GM13977 (cell line): ENCODE measurements at regions not wholly inside any gene's neighbourhood (a gene's known extent, or its start where the extent isn't known, plus 50 kb on each side); places are given as distances from the start of the nearest gene placed in this dataset.
"Not testable (repeated sequence)": the region's sequence is repeated elsewhere in the genome, so short reads cannot be mapped to it uniquely, and the experiment has no call there.

Experiments
- DNase-seq: peaks from one replicate; pipeline ENCODE4 v3.0.0; 2012; ENCODE audit warnings: low spot score
- in situ Hi-C: fragments of 300-500 bp; cut with MboI; formaldehyde crosslinking; loops from one replicate; pipeline ENCODE4 v1.12.0; 2022; ENCODE audit warnings: low sequenced_read_pairs, low pct_unique_long_range_greater_than_20kb, mixed read lengths, inconsistent platforms; ENCODE audit not compliant: unreplicated experiment
- TF ChIP-seq, protein P1 (sequence below): IDR thresholded peaks from 2 replicates; pipeline ENCODE4 v1.5.1; 2012; ENCODE audit warnings: mild to moderate bottlenecking, control low read depth; ENCODE audit not compliant: insufficient read depth; ENCODE audit errors: extremely low read depth, missing control alignments

DNA sequence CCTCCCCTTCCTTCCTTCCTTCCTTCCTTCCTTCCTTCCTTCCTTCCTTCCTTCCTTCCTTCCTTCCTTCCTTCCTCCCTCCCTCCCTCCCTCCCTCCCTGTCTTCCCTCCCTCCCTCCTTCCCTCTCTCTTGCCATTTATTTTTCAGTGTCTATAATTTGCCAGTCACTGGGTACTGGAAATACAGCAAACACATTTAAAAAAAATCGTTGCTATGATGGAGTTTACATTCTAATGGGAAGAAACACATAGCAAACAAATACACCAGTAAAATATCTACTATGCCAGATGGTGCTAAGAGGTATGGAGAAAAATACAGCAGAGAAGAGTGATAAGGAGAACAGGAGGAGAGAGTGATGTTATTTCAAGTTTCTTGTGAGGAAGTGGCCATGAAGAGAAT is 309.5 kb downstream of the CTH start:
- in situ Hi-C loops = no loop called here
- DNase-seq = no peak

DNA sequence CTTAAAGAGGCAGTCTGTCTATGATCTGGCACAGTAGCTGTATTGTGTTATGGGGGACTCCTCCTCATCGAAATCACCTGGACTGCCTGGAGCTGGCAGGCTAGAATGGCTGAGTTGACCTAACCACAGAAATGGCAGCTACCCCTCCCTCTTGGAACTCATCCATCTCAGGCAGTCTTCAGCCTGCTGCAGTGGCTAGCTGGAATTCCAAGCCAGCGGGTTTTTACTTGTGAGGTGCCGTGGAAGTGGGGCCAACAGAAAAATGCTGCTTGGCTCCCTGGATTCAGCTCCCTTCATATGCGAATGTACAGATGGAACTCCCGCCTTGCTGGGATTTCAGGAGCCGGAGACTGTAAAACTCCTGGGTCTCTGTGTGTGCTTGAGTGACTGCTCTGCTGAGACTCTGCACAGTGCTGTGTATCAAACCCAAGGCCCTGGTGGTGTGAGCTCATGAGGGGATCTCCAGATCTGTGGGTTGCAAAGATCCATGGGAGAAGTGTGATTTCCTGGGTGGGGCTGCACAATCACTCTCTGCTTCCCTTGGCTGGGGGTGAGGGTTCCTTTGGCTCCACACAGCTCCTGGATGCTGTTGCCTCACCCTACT is 316.9 kb downstream of the CTH start:
- TF ChIP-seq, protein P1, sequence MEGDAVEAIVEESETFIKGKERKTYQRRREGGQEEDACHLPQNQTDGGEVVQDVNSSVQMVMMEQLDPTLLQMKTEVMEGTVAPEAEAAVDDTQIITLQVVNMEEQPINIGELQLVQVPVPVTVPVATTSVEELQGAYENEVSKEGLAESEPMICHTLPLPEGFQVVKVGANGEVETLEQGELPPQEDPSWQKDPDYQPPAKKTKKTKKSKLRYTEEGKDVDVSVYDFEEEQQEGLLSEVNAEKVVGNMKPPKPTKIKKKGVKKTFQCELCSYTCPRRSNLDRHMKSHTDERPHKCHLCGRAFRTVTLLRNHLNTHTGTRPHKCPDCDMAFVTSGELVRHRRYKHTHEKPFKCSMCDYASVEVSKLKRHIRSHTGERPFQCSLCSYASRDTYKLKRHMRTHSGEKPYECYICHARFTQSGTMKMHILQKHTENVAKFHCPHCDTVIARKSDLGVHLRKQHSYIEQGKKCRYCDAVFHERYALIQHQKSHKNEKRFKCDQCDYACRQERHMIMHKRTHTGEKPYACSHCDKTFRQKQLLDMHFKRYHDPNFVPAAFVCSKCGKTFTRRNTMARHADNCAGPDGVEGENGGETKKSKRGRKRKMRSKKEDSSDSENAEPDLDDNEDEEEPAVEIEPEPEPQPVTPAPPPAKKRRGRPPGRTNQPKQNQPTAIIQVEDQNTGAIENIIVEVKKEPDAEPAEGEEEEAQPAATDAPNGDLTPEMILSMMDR = no peak
- DNase-seq = no peak
- in situ Hi-C loops = no loop called here

More for the DNA sequence above, 309.5 kb downstream of the CTH start:
- TF ChIP-seq, protein P1 = no peak

DNA sequence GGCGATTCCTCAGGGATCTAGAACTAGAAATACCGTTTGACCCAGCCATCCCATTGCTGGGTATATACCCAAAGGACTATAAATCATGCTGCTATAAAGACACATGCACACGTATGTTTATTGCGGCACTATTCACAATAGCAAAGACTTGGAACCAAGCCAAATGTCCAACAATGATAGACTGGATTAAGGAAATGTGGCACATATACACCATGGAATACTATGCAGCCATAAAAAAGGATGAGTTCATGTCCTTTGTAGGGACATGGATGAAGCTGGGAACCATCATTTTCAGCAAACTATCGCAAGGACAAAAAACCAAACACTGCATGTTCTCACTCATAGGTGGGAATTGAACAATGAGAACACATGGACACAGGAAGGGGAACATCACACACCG is 311.1 kb downstream of the PTGER3 start:
- in situ Hi-C loops, DNase-seq: not testable (repeated sequence)

DNA sequence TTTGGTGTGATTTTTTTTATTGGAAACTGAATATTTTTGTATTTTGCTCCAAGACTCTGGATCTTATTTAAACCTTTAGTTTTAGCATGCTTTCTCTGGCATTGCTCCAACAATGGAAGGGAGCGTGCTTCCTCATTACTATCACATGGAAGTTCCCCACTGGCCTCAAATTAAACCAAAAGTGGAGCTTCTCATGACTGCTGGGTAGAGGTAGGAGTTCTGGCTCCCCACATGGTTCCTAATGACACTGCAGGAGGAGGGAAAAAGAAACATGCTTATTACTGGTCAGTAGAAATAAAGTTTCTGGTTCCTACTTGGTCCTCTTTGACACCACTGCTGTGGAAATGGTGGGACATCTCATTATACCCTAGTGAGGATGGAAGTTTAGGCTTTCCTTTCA is 310.5 kb downstream of the PTGER3 start:
- DNase-seq = no peak
- in situ Hi-C loops = no loop called here

DNA sequence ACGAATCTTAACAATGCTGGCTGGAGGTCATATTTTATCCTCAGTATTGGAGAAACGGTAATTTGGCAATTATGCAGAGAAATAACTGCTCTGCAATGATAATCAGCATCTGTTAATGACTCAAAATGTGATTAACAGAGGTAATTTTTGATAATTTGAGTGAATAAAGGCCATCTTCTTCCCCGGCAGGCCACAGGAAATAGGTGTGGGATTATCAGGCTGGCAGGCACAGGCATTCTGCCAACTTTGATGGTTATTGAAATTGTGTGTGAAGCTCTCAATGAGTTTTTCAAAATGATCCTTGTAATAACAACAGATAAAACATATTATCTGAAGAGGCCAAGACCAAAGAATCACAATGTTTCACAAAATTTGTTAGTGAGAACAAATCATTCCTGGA is 309.0 kb downstream of the PTGER3 start:
- in situ Hi-C loops = no loop called here
- TF ChIP-seq, protein P1 = no peak
- DNase-seq = no peak

More for the DNA sequence above, 310.5 kb downstream of the PTGER3 start:
- TF ChIP-seq, protein P1 = no peak

DNA sequence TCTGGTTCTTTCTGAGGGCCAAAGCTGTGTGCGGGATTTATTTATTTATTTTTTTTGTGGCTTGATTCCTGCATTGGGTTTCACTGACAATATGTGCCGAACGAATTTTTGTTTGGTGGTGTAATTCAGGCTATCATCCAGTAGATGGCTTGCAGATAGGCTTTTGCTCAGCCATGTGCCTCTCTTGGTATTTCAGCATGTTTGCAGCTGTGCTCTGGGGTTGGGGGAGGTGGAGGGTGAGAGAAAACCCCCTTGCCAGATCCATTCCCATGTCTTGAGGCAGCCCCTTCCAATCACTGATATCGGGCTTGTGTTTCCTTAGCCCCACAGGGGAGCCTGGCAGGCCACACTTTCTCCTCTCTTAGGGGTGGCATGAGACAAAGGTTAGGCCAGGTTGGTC is 302.4 kb downstream of the PTGER3 start:
- in situ Hi-C loops = no loop called here
- no peak for DNase-seq

DNA sequence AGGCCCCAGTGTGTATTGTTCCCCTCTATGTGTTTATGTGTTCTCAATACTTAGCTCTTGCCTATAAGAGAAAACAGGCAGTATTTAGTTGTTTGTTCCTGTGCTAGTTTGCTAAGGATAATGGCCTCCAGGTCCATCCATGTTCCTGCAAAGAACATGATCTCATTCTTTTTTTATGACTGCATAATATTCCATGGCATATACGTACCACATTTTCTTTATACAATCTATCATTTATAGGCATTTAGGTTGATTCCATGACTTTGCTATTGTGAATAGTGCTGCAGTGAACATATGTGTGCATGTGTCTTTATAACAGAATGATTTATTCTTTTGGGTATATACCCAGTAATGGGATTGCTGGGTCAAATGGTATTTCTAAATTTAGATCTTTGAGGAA is 301.6 kb downstream of the PTGER3 start:
- in situ Hi-C loops, DNase-seq: not testable (repeated sequence)

More for the DNA sequence above, 302.4 kb downstream of the PTGER3 start:
- TF ChIP-seq, protein P1 = peak; percentile 27

DNA sequence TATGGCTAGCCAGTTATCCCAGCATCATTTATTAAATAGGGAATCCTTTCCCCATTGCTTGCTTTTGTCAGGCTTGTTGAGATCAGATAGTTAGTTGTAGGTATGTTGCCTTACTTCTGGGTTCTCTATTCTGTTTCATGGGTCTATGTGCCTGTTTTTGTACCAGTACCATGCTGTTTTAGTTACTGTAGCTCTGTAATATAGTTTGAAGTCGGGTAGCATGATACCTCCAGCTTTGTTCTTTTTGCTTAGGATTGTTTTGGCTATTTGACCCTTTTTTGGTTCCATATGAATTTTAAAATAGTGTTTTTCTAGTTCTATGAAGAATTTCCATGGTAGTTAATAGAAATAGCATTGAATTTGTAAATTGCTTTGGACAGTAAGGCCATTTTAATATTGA is 300.5 kb downstream of the PTGER3 start:
- in situ Hi-C loops, DNase-seq: not testable (repeated sequence)

DNA sequence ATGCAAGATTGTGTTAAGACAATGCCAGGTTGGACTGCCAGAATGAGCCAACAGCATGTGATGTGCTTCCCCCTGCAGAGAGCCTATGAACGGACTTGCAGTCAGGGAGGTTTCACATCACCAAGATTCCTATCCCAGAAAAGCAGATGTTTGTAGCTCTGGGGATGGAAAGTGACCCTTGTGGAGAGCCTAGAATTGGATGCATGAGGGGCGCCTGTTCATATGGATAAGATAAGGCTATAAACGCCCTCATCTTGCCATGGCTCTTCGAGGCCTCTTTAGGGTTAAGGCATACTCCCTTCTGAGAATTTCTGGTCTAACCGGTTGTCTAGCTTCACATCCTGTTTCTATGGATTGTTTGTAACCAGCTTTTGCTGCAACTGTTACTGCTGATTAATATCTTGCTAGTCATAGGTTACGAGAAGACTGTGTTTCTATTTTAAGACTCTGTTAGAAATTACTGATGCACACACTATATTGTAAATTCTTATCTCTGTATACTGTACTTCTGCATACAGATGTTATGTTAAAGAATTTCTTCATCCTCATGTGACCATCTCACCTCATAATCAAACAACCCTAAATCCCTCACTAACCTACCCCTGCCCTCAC is 295.8 kb downstream of the PTGER3 start:
- DNase-seq, in situ Hi-C loops: not testable (repeated sequence)
